GM23338 (cell line): ENCODE measurements at regions not wholly inside any gene's neighbourhood (a gene's known extent, or its start where the extent isn't known, plus 50 kb on each side); places are given as distances from the start of the nearest gene placed in this dataset.

ENCODE experiments used
- CREB1 ChIP-seq: fragments of 250-450 bp; sonication (Bioruptor Pico); IDR thresholded peaks from 2 replicates; pipeline ENCODE4 v1.5.0; 2020; ENCODE audit warnings: low read depth, mild to moderate bottlenecking, moderate library complexity
- EZH2 ChIP-seq: fragments of 200-600 bp; sonication (generic); IDR thresholded peaks from one replicate; pipeline ENCODE4 v1.8.0; 2017; ENCODE audit warnings: antibody characterized with exemption, mild to moderate bottlenecking, low read depth; ENCODE audit not compliant: unreplicated experiment
- POLR2AphosphoS5 ChIP-seq: IDR thresholded peaks from 2 replicates; pipeline ENCODE4 v1.6.1; 2016; ENCODE audit warnings: antibody characterized with exemption, low read depth
- ZNF114 ChIP-seq: fragments of 250-450 bp; sonication (Bioruptor Pico); IDR thresholded peaks from 2 replicates; pipeline ENCODE4 v1.5.0; 2020; ENCODE audit warnings: mild to moderate bottlenecking, moderate library complexity
- TF ChIP-seq, protein P1 (sequence below), 2 experiments: fragments of 200-600 bp in 1 of 2; sonication (generic) in 1 of 2; conservative IDR thresholded peaks; 2 replicates each; pipeline versions ENCODE4 v1.5.1 to v1.6.1; 2016 to 2017; ENCODE audit warnings: antibody characterized with exemption in 2 of 2, low read depth in 2 of 2, mild to moderate bottlenecking in 2 of 2, moderate library complexity in 1 of 2

DNA sequence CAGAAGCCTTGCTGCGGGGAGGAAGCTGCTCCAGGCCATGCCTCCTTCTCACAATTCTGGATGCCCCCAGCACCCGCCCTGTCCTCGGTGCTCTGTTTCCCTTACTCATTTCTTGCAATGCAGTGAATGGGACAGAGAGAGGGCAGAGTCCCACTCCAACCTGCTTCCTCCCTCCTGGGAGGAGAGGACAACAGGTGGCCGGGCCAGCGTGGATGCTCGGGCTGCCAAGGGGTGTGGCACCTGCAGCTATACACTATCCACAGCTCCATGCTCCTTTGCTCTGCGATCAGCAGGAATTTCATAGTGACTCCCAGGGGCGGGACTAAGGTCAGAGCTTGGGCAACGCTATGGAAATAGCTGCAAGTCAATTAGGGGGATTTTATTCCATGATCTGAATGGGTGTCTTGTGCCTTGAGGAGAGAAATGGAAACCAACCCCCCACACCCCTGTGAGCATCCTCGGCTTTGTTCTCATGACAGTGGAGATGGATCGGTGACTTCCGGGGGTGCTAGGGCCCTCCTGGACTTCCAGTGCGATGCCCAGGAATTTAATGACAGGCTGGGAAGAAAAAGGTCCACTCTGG lies 192.5 kb downstream of the MYLK4 start:
- TF ChIP-seq POLR2AphosphoS5 (no peak), EZH2 (no peak), ZNF114 (CRISPR knock-in tag) (no peak), CREB1 (CRISPR knock-in tag) (no peak)
- TF ChIP-seq, protein P1, sequence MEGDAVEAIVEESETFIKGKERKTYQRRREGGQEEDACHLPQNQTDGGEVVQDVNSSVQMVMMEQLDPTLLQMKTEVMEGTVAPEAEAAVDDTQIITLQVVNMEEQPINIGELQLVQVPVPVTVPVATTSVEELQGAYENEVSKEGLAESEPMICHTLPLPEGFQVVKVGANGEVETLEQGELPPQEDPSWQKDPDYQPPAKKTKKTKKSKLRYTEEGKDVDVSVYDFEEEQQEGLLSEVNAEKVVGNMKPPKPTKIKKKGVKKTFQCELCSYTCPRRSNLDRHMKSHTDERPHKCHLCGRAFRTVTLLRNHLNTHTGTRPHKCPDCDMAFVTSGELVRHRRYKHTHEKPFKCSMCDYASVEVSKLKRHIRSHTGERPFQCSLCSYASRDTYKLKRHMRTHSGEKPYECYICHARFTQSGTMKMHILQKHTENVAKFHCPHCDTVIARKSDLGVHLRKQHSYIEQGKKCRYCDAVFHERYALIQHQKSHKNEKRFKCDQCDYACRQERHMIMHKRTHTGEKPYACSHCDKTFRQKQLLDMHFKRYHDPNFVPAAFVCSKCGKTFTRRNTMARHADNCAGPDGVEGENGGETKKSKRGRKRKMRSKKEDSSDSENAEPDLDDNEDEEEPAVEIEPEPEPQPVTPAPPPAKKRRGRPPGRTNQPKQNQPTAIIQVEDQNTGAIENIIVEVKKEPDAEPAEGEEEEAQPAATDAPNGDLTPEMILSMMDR (conservative IDR thresholded peaks at IDR 0.05; ENCODE audit: low read depth in 2 of 2) = no peak
